Astrocyte of the cerebellum (primary cell): ENCODE measurements at regions not wholly inside any gene's neighbourhood (a gene's known extent, or its start where the extent isn't known, plus 50 kb on each side); places are given as distances from the start of the nearest gene placed in this dataset.
A peak's percentile ranks its signal among the peaks of the same experiment; 100 is the strongest.

Experiments used
- DNase-seq: peaks from one replicate; pipeline ENCODE4 v3.0.0-alpha.2; 2011; ENCODE audit warnings: low read depth
- H3K4me3 ChIP-seq: 2 replicates; pipeline ENCODE4 v1.5.1; 2011; ENCODE audit warnings: mild to moderate bottlenecking, low read depth, low read length, moderate library complexity
- in situ Hi-C: cut with HindIII; loops from 2 replicates; pipeline ENCODE4 v1.10.0; 2017; ENCODE audit warnings: low sequenced_read_pairs
- TF ChIP-seq, protein P1 (sequence below): IDR thresholded peaks from 2 replicates; pipeline ENCODE4 v1.5.1; 2012; ENCODE audit warnings: low read length, low read depth, moderate library complexity, mild to moderate bottlenecking; ENCODE audit errors: missing control alignments

DNA sequence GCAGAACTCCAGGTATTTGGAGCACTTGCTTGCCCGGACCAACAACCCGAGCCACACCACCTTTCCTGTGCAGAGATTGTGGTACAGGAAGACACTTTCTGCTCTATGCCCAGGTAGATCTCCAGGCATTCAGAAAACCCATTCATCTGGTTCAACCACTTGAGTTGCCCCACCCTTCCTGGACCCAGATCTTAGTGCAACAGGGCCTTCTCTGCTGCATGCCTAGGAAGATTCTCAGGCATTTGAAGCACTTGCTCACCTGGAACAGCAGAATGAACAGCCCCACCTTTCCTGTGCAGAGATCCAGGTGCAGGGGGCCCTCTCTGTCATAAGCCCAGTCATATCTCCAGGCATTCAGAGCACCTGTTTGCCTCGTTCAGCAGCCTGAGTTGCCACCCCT lies 412.8 kb upstream of the MGAT4C start:
- TF ChIP-seq, protein P1, sequence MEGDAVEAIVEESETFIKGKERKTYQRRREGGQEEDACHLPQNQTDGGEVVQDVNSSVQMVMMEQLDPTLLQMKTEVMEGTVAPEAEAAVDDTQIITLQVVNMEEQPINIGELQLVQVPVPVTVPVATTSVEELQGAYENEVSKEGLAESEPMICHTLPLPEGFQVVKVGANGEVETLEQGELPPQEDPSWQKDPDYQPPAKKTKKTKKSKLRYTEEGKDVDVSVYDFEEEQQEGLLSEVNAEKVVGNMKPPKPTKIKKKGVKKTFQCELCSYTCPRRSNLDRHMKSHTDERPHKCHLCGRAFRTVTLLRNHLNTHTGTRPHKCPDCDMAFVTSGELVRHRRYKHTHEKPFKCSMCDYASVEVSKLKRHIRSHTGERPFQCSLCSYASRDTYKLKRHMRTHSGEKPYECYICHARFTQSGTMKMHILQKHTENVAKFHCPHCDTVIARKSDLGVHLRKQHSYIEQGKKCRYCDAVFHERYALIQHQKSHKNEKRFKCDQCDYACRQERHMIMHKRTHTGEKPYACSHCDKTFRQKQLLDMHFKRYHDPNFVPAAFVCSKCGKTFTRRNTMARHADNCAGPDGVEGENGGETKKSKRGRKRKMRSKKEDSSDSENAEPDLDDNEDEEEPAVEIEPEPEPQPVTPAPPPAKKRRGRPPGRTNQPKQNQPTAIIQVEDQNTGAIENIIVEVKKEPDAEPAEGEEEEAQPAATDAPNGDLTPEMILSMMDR: no peak
- no peak overlapping the region for H3K4me3 ChIP-seq
- in situ Hi-C loops: no loop called here
- no peak for DNase-seq

DNA sequence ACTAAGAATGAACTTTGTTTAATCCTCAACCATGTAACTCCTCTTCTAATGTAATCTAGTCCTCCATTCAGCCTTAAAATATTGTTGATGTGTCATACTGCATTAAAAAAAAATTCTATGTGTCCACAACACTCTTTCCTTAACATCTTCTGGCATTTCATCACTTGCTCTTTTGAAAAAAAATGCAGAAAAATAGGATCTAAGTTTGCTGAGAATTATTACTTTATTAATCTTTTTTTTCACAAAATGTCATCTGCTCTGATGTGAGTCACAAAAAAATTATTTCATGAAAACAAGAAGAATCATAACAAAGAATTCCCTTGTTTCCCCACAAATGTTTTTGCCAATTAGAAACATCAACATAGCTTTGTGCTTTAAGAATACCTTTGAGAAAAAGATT lies 410.1 kb upstream of the MGAT4C start:
- TF ChIP-seq, protein P1: no peak
- no peak for DNase-seq
- in situ Hi-C loops: no loop called here
- H3K4me3 ChIP-seq: no peak overlapping the region

DNA sequence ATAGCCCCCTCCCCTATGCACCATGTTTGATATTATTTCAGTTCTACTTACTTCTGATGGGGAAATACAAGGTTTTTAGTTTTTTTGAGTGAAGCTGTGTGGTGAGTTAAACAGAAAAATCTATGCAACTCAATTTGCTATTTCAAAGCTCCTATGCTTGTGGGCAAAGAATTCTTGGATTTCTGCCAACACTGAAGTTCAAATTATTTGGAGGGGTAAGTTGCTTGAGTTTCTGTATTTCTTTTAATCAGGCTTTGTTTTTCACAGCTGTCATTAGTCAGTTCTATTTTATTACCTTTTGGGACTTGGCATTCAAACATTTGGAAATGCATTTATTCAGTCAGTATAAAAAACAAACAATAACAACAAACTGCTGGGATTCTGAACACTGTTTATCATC lies 407.5 kb upstream of the MGAT4C start:
- TF ChIP-seq, protein P1: no peak
- no peak overlapping the region for H3K4me3 ChIP-seq
- peak; percentile 9 for DNase-seq
- in situ Hi-C loops: no loop called here

DNA sequence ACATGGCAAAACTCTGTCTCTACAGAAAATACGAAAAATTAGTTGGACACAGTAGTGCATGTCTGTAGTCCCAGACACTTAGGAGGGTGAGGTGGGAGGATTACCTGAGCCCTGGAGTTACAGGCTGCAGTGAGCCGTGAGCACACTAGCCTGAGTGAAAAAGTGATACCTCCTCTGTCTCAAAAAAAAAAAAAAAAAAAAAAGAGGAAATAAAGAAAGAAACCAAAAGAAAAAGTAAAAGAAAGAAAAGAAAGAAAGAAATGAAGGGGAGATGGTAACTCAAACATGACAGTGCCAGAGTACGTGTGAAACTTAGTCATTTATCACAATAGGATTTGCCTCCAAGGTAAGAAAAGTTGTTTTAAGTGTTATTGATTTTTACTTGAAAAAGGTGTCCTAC lies 407.0 kb upstream of the MGAT4C start:
- no peak for DNase-seq
- no peak overlapping the region for H3K4me3 ChIP-seq
- in situ Hi-C loops: no loop called here
- TF ChIP-seq, protein P1: no peak

DNA sequence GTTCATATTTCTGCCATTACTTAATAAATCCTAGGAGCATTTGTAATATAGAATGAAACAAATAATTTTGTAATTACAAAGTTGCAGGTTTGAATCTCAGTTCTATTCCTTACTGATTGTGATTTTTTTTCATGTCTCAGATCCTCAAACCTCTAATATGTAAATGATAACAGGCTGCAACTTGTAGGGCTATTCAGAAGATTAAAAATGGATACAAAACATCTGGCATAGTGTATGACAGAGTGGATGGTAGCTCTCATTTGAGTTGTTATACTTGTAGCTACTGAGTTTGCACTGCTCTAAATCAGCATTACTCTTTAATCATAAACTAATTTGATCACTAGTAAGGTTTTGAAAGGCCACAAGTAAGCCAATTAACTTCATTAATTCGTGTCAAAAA lies 406.3 kb upstream of the MGAT4C start:
- in situ Hi-C loops: no loop called here
- H3K4me3 ChIP-seq: no peak overlapping the region
- DNase-seq: no peak
- TF ChIP-seq, protein P1: no peak

DNA sequence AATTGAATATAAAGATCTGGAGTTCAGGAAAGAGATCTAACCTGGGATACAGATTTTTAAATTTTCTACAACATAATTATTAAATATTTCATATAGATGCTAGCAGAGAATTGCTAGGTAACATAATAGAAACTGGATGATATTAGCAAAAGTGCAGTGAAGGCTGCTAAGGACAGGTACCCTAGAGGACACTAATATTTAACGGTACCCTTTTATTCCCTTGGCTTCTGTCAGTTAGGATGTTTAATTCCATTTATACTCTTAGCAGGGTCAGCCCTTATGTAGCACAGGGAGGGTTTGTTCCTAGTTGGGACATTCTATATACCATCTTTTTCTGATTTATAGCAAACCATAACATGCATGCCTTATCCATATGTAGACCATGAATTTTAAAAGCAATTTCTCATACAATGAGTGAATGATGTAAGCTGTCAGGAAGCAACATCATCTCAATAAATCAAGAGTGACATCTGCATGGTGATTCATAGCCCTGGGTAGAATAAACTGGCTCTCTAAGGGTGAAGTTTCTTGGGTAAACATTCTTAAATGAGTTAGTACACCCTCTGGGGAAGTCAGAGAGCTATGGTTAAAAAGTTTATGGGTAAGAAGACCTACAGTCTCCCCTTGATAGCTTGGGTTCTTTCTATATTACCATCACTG lies 404.4 kb upstream of the MGAT4C start:
- TF ChIP-seq, protein P1: no peak
- in situ Hi-C loops: no loop called here
- no peak overlapping the region for H3K4me3 ChIP-seq
- DNase-seq: no peak
